ENCODE measurements at regions not wholly inside any gene's neighbourhood (a gene's known extent, or its start where the extent isn't known, plus 50 kb on each side); places are given as distances from the start of the nearest gene placed in this dataset.

- DNase-seq (ENCODE audit: extremely low spot score), result no peak
- ChIA-PET POLR2A (no interaction called here), CTCF (interaction anchor here (1.2 kb wide), 1 partner anchor 12 kb away, joined by 3 read pairs; no protein-coding TSS in a partner anchor)
- TF ChIP-seq CTCF (IDR thresholded peaks at IDR 0.05; ENCODE audit: control extremely low read depth, extremely low read depth, low read depth, missing control alignments), result no peak
These were observed 233.4 kb upstream of the LRTM1 start for GRCh38 chr3:55161231-55161630.

DNA sequence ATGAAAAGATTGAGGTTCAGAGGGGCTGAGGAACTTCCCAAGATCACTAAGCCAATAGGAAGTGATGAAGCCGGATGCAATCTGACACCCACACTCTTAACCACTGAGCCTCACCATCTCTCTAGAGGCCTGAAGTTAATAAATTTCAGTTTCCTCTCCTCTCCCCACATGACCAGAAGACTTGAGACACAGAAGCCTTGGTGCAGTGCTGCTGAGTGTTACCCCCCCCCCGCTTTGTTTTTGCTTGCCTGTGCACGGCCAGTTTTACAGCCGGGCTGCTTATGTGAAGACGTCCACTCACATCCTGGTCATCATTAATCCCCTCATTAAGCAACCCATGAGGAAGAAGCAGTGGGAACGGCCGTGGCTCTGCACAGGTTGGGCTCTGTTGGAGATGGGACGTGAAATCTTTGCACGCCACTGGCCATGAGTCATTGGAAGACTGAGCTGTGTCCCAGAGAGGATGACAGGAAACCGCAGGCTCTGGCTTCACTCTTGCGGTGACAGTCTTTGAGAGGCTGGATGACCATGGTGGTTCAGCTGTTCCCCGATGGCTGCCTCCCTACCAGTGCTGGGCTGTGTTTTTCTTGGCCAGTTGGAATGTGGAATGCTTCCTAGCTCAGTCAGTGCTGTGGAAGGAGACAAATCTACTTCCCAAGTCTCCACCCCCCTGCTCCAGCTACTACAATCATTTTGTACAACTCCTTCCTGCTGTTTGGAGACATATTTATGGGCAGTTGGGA is 232.6 kb upstream of the LRTM1 start:
- POLR2A ChIA-PET, result no interaction called here
- peak; percentile 6 for DNase-seq (ENCODE audit: extremely low spot score)
- TF ChIP-seq CTCF (IDR thresholded peaks at IDR 0.05; ENCODE audit: control extremely low read depth, extremely low read depth, low read depth, missing control alignments), result no peak
- CTCF ChIA-PET, result interaction anchor here (0.8 to 1.2 kb wide), 2 partner anchors 9 to 11 kb away, joined by 3 read pairs; no protein-coding TSS in a partner anchor

DNA sequence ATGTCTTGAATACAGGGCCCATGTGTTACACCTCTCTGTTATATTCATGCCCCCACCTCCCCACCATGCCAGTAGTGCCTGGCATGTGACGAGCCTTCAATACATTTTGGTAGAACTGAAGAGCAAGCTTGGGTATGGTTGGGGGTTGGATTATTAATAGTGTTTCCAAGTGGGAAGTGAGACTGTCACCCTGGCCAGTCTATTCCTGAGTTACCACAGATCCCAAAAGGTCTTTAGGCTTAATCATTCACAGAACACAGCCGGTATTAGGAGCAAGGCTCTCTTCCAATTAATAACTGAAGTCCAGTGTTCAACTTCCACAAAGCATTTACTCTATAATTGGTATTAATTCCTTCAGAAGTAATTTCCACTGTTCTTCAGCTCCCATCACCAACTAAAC is 231.9 kb upstream of the LRTM1 start:
- ChIA-PET CTCF (no interaction called here), POLR2A (no interaction called here)
- no peak for DNase-seq (ENCODE audit: extremely low spot score)
- TF ChIP-seq CTCF (IDR thresholded peaks at IDR 0.05; ENCODE audit: control extremely low read depth, extremely low read depth, low read depth, missing control alignments), result no peak

DNA sequence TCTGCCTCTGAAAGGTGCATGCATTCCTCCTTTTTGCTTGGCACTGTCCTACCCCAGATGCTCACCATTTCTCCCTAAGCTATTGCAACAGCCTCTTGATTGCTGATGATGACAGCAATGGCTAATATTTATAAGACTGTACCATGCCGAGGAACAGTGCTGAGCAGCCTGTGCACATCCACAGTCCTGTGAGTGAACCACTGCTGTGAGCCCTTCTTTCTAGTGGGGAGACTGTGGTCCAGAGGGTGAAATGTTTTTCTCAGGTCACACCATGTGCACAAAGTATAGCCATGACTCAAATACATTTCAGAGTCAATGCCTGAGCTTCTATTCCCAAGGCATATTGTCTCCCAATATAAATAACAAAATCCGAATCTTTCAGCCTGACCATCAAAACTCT is 231.2 kb upstream of the LRTM1 start:
- CTCF ChIA-PET, result no interaction called here
- POLR2A ChIA-PET, result no interaction called here
- no peak for DNase-seq (ENCODE audit: extremely low spot score)
- TF ChIP-seq CTCF (IDR thresholded peaks at IDR 0.05; ENCODE audit: control extremely low read depth, extremely low read depth, low read depth, missing control alignments), result no peak

- CTCF ChIA-PET, result interaction anchor here (1.0 kb wide), 1 partner anchor 27 kb away, joined by 4 read pairs; no protein-coding TSS in a partner anchor
- no peak for TF ChIP-seq CTCF (IDR thresholded peaks at IDR 0.05; ENCODE audit: control extremely low read depth, extremely low read depth, low read depth, missing control alignments)
- POLR2A ChIA-PET, result no interaction called here
- no peak for DNase-seq (ENCODE audit: extremely low spot score)
These were observed 230.5 kb upstream of the LRTM1 start for GRCh38 chr3:55158345-55158744.

DNA sequence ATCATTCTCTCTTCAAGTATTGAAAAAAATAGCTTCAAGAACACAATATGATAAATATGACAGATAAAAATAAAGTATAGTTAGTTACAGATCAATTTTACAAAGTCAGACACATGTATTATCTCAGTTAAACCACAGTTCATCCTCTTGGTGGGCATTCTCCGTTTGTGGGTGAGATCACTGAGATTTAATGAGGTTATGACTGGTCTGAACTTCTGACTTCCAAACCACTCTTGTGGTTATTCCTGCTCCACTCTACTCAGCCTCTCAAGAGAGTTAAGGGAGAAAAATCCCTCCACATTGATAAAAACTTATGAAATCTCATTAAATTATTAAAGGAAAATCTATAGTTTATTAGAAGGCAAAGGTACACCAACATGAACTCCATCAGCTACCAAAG is 229.9 kb upstream of the LRTM1 start:
- no peak for TF ChIP-seq CTCF (IDR thresholded peaks at IDR 0.05; ENCODE audit: control extremely low read depth, extremely low read depth, low read depth, missing control alignments)
- CTCF ChIA-PET, result interaction anchor here (1.0 kb wide), 1 partner anchor 26 kb away, joined by 4 read pairs; no protein-coding TSS in a partner anchor
- POLR2A ChIA-PET, result no interaction called here
- no peak for DNase-seq (ENCODE audit: extremely low spot score)
